GM21723 (cell line): ENCODE measurements at regions not wholly inside any gene's neighbourhood (a gene's known extent, or its start where the extent isn't known, plus 50 kb on each side); places are given as distances from the start of the nearest gene placed in this dataset.

ENCODE experiments used
- ATAC-seq: cut with Tn5 transposase; IDR thresholded peaks from one replicate; pipeline ENCODE4 v1.9.1; 2021; ENCODE audit warnings: mild to moderate bottlenecking, moderate library complexity; ENCODE audit not compliant: unreplicated experiment

- no peak for ATAC-seq
Observed at GRCh38 chr2:139850254-139850890, 1070.2 kb upstream of the NXPH2 start.

- no peak for ATAC-seq
Observed at GRCh38 chr2:139836769-139837168, 1056.6 kb upstream of the NXPH2 start.

DNA sequence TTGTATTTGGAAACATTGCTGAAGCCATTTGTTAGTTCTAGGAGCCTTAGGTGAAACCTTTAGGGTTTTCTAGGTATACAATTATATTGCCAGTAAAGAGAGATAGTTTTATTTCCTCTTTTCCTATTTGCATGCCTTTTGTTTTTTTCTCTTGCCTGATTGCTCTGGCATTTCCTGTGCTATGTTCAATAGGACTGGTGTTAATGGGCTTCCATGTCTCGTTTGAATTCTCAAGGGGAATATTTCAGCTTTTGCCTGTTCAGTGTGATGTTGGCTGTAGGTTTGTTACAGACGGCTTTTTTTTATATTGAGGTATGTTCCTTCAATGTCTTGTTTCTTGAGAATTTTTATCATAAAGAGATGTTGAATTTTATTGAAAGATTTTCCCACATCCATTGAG lies 1054.9 kb upstream of the NXPH2 start:
- ATAC-seq = no peak

- no peak for ATAC-seq
Observed at GRCh38 chr2:139828011-139828410, 1047.8 kb upstream of the NXPH2 start.

- ATAC-seq = no peak
Observed at GRCh38 chr2:139825726-139826125, 1045.5 kb upstream of the NXPH2 start.

- no peak for ATAC-seq
Observed at GRCh38 chr2:139819273-139819796, 1039.1 kb upstream of the NXPH2 start.

- ATAC-seq = no peak
Observed at GRCh38 chr2:139814458-139814857, 1034.3 kb upstream of the NXPH2 start.

DNA sequence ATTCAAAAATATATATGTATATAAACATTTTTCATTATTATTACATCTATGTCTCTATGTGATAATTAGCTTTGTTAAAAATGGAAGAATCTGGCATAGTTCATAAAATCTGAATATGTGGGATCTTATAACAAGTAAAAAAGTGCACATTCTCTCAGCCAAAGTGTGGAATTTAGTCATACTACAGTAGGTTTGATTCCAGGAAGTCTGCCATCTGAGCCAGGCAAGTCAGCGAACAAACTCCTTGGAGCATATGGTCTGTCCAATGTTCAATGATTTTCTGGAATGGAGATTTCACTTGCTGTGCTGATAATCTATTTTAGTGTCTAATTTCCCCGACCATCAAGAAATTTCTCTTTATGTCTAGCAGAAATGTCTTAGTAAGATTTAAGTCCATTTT lies 1033.2 kb upstream of the NXPH2 start:
- ATAC-seq = no peak

- ATAC-seq = no peak
Observed at GRCh38 chr2:139805441-139805840, 1025.3 kb upstream of the NXPH2 start.

- no peak for ATAC-seq
Observed at GRCh38 chr2:139798391-139798790, 1018.2 kb upstream of the NXPH2 start.

DNA sequence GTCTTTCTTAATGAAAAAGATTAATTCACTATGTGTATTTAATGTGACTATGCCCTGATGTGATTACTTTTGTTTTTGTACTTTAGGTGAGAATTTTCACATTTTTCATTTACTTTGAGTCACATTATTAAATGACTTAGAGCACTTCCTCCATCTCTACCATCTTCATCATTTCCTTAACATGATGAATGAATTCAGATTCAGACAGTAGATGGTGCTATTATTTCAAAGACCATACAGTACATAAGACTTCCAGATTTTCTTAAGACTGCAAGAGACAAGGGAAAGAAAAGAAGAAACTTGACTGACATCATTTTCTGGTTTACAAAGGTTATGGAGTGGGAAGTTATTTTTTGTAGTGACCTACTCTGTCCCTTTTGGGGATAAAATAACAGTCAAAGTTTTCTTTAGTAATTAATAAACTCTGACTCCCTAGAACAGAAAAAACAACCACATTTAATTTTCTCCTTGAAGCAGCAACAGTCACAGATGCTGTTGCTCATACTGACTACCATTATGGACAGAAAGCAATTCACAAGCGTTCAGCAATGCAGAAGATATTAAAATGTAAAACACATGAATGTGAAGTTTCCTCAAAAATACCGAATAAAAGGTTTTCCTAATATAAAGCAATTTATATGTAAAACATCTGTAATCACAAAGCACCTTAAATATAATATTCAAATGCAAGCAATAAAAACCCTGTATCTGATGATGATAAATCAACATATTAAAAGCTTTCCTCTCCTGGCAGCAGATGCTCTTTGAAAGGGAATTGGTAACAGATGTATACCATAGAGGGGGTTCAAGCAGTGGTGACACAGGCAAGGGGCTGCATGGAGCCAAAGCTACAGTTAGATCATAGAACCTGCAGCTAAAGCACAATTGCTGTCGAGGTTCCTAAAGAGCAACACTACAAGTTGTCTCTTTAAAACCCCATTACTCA lies 1010.9 kb upstream of the NXPH2 start:
- no peak for ATAC-seq

- ATAC-seq = no peak
Observed at GRCh38 chr2:139790136-139790535, 1009.9 kb upstream of the NXPH2 start.

DNA sequence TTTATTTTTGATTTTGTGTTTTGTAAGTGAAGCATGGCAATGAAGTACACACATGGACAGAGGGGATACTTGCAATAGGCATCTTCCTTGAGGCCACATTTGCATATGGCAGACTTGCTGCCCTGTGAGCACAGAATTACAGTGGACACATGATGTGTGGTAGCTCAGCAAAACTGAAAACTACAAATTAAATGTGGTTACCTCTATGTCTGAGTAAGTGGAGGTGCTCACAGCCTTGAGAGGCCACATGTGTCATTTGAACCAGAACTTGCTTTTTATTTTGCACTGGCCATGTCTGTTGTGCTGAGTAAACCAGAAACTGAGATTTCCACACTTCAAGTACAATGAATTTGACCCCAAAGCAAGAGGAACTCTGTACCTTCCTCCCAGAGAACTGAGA lies 998.5 kb upstream of the NXPH2 start:
- no peak for ATAC-seq

DNA sequence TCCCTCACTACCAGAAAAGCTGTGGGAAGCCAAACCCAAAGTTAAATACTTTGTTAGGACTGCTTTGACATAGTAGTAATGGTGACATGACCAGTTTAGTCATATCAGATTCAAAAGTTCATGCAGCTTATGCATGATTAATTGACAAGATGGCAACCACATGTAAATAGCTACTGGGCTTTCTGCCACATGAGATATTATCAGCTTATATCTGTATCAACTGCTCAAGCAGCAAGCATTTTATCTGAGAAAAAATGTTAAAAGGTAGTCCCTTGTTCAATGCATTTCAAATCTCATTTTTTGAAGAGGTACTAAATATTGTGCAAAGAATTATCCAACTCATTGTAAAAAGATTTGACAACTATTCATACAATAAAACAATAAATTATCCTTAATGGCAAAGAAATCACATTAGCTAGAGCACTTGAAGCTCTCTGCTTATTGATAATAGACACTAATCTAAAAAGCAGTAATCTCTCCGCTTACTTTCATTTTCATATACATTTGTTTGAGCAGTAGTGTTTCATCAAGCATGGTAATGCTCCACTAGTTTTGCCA lies 993.6 kb upstream of the NXPH2 start:
- ATAC-seq = no peak

DNA sequence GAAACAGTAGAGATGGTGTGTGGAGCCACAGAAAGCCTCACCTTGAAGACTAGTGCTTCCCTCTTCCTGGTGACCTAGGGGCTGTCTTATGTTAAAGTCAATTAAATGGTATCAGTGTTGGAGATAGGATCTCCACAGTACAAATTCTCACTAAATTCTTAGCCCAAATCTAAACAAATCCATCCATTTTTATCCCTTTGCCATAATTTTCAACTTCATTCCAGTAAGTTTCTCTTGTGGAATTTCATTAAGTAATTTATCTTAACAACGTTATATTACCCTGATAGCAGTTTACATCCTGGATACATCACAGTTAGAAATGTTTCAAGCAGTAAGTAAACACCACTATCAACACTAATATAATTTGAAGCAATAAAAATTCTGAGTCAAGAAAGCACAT lies 989.4 kb upstream of the NXPH2 start:
- no peak for ATAC-seq

DNA sequence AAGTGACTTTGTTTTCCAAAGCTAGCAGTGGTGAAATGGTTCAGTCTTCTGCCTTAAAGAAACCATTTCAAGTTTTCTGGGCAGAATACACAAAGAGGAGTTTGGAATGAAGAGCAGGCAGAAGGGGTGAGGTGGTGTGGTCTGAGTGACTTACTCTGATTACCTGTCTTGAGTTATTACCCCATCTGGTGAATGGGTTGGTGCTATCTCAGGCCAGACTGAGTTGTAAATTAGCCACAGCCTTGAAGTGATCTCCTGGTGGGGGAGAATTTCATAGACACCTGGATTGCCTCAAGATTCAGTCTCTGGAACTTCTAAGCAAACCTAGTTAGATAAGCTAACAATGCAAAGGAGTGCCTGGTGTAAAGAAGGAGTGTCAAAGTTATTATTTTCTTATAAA lies 983.5 kb upstream of the NXPH2 start:
- no peak for ATAC-seq

DNA sequence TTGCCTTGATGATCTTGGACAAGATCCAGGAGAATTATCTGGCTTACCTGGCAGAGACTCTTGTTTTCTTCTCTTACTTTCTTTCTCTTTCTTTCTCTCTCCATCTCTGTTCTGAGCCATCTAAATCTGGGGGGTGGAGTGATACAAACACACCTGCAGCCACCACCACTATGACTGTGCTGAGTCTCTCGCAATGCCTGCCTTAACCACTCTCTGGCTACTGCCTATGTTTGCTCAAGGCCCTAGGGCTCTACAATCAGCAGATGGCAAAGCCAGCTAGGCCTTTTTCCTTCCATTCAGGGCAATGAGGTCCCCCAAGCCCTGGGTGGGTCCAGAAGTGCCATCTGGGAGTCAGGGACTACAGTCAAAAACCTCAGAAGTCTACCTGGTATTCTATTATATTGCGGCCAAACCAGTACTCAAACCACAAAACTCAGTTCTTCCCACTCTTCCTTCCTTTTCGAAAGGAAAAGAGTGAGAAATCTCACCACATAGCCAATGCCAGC lies 978.9 kb upstream of the NXPH2 start:
- no peak for ATAC-seq

DNA sequence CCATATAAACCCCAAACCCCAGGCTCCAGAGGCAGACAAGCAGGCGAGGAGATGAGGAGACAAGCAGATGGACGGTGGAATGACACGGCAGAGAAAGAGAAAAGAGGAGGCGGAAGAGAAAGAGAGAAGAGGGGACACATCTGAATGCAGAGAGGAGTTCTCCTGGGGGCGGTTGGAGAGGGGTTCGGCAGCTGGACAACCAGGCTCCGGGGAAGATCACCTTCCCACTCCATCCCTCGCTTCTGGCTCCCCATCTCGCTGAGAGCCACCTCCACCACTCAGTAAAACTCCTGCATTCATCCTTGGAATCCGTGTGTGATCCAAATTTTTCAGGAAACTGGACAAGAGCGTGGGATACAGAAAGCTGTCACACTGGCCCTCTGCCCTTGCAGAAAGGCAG lies 966.7 kb upstream of the NXPH2 start:
- no peak for ATAC-seq

DNA sequence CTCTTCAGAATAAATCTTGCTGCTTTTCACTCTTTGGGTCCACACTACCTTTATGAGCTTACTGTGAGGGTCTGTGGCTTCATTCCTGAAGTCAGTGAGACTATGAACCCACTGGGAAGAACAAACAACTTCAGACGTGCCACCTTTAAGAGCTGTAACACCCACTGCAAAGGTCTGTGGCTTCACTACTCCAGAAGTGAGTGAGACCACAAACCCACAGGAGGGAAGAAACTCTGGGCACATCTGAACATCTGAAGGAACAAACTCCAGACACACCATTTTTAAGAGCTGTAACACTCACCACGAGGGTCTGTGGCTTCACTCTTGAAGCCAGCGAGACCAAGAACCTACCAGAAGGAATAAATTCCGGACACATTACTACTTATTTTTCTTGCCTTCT lies 964.1 kb upstream of the NXPH2 start:
- no peak for ATAC-seq

DNA sequence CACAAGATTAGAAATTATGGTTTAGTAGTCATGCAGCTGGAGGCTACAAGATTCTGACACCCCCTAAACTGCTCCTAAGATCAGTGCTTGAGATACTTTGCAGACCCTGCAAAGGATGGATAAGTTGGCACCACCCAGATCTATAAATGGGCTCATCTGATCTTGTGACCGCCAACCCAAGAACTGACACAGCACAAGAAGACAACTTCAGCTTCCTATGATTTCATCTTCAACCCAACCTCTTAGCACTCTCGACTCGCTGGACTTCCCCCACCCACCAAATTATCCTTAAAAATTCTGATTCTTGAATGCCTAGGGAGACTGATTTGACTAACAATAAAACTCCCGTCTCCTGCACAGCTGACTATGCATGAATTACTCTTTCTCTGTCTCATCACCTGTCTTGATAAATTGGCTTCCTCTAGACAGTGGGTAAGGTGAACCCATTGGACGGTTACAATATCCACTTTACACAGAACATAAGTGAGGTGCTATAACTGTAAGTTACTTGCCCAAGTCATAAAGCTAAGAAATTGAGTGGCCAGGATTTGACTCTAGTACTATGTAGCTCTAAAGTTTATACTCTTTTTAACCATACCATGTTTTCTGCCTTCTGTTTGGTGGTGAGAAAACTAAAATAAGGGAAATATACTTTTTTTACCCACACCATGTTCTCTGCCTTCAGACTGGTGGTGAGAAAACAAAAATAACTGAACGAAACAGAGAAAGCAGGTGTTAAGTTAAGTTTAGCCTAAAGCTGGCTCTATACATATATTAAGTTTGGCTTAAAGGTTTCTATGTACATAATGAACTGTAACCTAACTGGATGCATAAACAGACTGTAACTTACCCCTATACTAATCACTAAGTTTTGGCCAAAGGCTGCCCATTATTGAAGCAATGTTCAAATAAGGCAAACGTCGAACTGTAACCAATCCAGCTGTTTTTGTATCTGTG lies 962.3 kb upstream of the NXPH2 start:
- no peak for ATAC-seq
